IMR-90 (cell line): ENCODE measurements at regions not wholly inside any gene's neighbourhood (a gene's known extent, or its start where the extent isn't known, plus 50 kb on each side); places are given as distances from the start of the nearest gene placed in this dataset.

ENCODE experiments used
- CTCF ChIP-seq: conservative IDR thresholded peaks from 2 replicates; pipeline ENCODE4 v1.5.1; 2012; ENCODE audit warnings: mild to moderate bottlenecking, low read depth, low read length, improper control_type of control experiment
- RAD21 ChIP-seq: IDR thresholded peaks from 2 replicates; pipeline ENCODE4 v1.6.1; 2012; ENCODE audit warnings: low read length, improper control_type of control experiment

DNA sequence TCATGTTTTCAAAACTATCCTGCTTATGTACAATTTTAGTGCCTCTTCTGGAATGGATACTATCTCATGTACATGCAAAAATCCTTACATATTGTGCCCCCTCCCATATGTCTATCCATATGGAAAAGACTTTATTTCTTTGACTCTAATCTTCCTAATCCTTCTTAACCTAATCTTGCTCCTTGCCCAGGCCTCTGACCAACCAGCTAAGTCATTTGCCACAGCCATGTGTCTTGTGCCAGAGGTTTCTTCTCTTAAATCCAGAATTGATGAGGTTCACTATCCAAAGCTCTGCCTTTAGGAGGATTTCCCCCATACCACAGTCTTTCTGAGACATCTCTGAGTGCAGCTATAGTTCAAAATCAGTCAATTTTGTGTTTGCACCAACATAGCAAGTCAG lies 68.9 kb upstream of the RNF180 start:
- TF ChIP-seq CTCF = no peak
- TF ChIP-seq RAD21 = no peak
